ENCODE measurements at regions not wholly inside any gene's neighbourhood (a gene's known extent, or its start where the extent isn't known, plus 50 kb on each side); places are given as distances from the start of the nearest gene placed in this dataset.

GRCh38 chr13:111398196-111398595, 77.8 kb downstream of the TEX29 start:
- TF ChIP-seq, protein P1, sequence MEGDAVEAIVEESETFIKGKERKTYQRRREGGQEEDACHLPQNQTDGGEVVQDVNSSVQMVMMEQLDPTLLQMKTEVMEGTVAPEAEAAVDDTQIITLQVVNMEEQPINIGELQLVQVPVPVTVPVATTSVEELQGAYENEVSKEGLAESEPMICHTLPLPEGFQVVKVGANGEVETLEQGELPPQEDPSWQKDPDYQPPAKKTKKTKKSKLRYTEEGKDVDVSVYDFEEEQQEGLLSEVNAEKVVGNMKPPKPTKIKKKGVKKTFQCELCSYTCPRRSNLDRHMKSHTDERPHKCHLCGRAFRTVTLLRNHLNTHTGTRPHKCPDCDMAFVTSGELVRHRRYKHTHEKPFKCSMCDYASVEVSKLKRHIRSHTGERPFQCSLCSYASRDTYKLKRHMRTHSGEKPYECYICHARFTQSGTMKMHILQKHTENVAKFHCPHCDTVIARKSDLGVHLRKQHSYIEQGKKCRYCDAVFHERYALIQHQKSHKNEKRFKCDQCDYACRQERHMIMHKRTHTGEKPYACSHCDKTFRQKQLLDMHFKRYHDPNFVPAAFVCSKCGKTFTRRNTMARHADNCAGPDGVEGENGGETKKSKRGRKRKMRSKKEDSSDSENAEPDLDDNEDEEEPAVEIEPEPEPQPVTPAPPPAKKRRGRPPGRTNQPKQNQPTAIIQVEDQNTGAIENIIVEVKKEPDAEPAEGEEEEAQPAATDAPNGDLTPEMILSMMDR (IDR thresholded peaks at IDR 0.05), result no peak
- TF ChIP-seq POLR2A (IDR thresholded peaks at IDR 0.05), result no peak

Measured in testis (tissue), 2 donors.